ENCODE measurements at regions not wholly inside any gene's neighbourhood (a gene's known extent, or its start where the extent isn't known, plus 50 kb on each side); places are given as distances from the start of the nearest gene placed in this dataset.

GRCh38 chr6:67016921-67017460 lies 1310.0 kb upstream of the EYS start:
- TF ChIP-seq FOS (IDR thresholded peaks at IDR 0.05; ENCODE audit: borderline replicate concordance, insufficient read depth, low read length) (no peak), CTCF (IDR thresholded peaks at IDR 0.05; ENCODE audit: extremely low read depth in 1 of 2, insufficient read depth in 1 of 2, low read depth in 1 of 2, low read length in 2 of 2) (no peak), POLR2A (IDR thresholded peaks at IDR 0.05; ENCODE audit: low read depth, low read length) (no peak), POLR2AphosphoS5 (IDR thresholded peaks at IDR 0.05; ENCODE audit: insufficient read depth, low read depth, low read length) (no peak), EZH2 (IDR thresholded peaks at IDR 0.05; ENCODE audit: borderline replicate concordance, low read depth, low read length, severe bottlenecking) (no peak)

All from endothelial cell of umbilical vein (primary cell).